ENCODE measurements at regions not wholly inside any gene's neighbourhood (a gene's known extent, or its start where the extent isn't known, plus 50 kb on each side); places are given as distances from the start of the nearest gene placed in this dataset.

DNA sequence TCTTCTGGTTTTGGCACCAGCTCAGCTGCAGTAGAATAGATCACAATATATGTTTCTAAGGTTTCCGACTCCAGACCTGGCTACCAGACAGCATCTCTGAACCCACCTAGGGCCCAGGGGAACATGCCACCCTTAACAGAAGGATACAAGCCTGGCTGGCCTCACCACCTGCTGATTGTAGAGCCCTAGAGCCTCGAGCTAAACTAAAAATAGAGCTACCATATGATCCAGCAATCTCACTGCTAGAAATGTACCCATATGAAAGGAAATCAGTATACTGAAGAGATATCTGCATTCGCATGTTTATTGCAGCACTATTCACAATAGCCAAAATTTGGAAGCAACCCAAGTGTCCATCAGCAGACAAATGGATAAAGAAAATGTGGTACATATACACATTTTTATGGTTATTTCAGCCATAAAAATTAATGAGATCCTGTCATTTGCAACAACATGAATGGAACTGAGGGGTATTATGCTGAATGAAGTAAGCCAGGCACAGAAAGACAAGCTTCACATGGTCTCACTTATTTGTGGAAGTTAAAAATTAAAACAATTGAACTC is 242.4 kb upstream of the SLC39A10 start:
- FAIRE-seq (no peak), DNase-seq (ENCODE audit: low spot score in 2 of 2) (no peak)

DNA sequence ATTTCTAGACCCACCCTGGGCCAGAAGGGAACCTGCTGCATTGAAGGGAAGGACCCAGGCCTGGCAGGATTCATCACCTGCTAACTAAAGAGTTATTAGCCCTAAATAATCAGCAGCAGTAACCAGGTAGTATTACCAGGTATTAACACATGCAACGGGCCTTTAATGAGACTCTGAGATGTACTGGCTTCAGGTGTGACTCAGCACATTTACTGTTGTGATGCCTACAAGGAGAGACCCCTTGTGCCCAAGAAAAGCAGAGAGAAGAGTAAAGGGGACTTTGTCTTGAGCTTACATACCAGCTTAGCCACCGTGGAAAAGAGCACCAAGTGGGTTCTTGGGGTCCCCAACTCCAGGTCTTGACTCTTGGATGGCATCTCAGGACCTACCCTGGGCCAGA is 243.1 kb upstream of the SLC39A10 start:
- DNase-seq (ENCODE audit: low spot score in 2 of 2), result no peak
- FAIRE-seq, result no peak

DNA sequence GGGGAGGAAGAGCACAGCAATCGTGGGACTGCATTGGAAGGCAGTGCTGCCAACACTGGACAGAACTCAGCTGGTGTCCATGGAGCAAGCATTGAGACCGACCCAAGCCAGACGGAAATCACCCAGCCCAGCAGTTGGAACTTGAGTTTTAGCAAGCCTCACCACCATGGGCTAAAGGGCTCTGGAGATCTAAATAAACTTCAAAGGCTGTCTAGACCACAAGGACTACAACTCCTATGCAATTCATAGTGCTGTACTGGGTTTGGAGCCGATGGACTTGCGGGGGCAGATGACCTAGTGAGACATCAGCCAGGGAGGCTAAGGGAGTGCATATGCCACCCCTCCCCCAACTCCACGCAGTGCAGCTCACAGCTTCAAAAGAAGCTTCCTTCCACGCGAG is 243.6 kb upstream of the SLC39A10 start:
- FAIRE-seq (no peak), DNase-seq (ENCODE audit: low spot score in 2 of 2) (no peak)

DNA sequence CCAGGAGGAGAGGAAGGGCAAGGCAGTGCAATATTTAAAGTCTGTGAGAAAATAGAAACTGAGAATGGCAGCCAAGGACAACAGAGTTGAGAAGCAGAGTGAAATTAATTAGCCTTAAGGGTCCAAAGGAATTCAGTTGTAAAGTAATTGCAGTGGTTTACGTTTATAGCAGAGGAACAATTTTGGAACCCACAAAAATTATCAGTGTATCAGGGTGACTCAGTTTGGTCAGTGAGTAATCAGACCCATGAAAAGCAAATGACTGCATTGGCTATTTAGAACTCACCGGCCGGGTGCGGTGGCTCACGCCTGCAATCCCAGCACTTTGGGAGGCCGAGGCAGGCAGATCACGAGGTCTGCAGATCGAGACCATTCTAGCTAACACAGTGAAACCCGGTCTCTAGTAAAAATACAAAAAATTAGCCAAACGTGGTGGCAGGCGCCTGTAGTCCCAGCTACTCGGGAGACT is 245.8 kb upstream of the SLC39A10 start:
- FAIRE-seq (no peak), DNase-seq (ENCODE audit: low spot score in 2 of 2) (no peak)

DNA sequence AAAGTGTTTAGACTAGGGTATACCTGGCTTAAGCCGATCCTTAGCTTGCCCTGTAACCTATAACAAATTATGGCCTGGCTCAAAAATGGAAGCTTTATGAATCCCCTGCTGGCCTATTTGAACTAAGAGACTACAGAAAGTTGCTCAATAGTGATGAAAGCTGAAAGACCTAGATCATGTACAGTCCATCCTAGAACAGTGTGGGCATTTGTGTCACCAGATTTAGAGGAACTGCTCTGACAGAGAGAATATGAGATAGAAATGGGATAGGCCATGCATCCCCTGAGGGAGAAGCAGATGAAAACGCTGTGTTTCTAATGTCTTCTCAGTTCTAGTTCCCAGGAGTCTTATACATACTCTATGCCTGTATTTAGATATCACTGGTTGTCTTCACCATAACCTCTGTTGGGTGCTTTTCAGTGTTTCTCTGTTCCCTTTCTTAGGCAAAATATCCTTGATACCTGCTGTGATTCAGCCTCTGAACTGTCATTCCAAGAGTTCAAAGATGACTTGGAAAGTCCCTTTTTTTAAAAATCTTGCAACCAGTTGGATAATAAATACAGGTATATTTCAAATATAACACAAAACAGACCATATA is 246.9 kb upstream of the SLC39A10 start:
- FAIRE-seq (no peak), DNase-seq (ENCODE audit: low spot score in 2 of 2) (no peak)

DNA sequence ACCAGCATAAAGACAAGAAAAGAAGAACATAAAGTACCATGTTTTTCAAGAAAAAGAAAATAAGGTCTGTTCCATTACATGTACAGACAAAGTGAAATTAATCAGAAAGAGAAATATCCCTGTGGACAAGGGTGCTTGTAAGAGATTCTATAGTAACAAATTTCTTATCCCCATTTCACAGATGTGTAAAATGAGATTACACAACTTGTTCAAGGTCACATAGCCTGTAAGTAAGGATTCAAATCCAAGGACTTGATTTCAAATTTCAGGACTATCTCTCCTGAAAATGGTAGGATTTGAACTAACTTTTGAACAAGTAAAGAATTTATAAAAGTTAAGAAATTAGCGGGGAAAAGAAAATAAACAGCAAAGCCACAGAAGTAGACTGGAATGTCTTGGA is 248.2 kb upstream of the SLC39A10 start:
- DNase-seq (ENCODE audit: low spot score in 2 of 2), result no peak

DNA sequence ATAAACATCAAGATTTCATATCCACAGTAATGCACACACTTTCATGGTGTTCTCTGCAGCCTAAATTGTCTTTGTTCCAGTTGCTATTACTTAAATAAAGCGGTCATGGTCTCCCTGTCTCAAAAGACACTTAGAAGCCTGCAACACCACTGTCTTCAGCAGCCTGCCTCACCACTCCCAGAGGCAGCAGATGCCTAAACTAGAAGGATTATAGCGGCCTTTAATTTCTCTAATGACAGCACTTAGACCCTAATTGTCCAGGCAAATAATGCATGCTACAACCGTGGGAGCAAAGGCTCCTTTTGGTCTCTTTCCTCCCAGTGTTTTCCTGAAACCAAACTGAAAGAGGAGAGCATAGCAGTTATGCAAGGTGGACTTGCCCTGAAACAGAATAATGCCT is 248.8 kb upstream of the SLC39A10 start:
- no peak for DNase-seq (ENCODE audit: low spot score in 2 of 2)
- FAIRE-seq, result no peak

More for the DNA sequence above, 248.2 kb upstream of the SLC39A10 start:
- no peak for FAIRE-seq

DNA sequence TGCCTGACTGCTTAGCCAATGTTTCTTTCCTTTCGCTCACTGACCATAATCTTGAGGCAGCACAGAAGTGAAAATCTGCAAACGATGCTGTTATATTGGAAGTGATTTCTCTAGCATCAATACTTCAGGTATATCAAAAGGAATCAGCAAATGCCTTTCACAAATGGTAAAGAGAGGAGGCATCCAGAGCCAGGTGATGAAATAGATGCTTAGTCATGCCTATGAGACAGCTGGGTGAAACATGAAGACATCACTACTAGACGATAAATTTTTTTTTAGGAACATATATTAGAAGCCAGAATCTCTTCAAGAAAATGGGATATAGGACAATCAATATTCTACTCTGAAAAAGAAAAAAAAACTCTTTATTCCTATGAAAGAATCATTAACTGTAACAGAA is 249.2 kb upstream of the SLC39A10 start:
- FAIRE-seq (no peak), DNase-seq (ENCODE audit: low spot score in 2 of 2) (no peak)

DNA sequence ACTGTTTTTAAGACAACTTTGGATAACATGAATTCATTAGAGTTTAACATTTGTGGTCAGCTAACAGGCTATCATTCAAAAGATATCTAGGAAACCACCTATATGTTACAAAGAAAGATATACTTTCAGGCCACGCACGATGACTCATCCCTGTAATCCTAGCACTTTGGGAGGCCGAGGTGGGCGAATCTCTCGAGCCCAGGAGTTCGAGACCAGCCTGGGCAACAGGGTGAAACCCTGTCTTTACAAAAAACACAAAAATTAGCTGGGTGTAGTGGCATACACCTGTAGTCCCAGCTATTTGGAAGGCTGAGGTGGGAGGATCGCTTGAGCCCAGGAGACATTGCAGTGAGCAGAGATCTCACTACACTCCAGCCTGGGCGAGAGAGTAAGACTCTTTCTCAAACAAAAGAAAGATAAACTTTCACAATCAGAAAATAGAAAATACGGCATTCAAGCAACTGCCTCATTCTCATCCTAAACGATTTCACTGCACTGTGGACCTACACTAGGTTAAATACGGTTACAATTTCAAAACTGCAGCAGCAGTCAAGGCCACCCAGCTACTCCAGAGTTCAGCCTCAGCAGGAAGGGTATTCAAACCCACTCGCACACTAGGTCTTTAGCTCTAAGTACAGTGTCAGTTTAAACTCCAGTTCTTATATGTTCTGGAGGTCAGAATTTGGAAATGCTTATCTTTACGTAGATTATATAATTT is 250.0 kb upstream of the SLC39A10 start:
- no peak for DNase-seq (ENCODE audit: low spot score in 2 of 2)
- no peak for FAIRE-seq

DNA sequence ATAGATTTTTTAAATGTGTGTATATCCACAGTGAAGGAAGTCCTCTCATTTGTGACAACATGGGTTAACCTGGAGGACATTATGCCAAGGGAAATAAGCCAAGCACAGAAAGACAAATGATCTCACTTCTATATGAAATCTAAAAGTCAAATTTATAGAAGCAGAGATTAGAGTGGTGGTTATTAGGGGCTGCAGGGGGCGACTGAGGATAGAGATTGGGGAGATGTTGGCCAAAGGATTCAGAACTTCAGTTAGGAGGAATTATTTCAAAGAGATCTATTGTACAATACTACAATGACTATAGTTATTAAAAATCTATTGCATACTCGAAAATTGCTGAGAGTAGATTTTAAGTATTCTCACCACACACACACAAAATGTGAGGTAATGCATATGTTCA is 252.4 kb upstream of the SLC39A10 start:
- no peak for FAIRE-seq
- DNase-seq (ENCODE audit: low spot score in 2 of 2), result no peak

DNA sequence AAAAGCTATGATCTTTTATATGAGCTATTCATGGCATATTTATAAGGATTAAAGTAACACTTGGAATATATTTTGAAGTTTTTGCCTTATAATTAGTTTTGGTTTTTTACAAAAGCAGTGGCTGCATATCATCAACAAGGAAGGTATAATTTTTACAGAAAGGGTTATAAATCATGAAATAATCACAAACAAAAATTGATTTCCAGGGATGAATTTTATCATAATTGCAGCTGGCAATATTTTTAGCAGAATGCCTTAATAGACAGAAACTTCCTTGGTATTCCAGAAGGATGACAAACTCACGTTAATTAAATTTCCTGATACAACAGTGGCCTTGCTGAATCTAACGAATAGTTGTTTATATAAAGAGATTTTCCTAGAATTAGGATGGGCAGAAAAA is 260.5 kb upstream of the SLC39A10 start:
- FAIRE-seq, result no peak
- no peak for DNase-seq (ENCODE audit: low spot score in 2 of 2)

DNA sequence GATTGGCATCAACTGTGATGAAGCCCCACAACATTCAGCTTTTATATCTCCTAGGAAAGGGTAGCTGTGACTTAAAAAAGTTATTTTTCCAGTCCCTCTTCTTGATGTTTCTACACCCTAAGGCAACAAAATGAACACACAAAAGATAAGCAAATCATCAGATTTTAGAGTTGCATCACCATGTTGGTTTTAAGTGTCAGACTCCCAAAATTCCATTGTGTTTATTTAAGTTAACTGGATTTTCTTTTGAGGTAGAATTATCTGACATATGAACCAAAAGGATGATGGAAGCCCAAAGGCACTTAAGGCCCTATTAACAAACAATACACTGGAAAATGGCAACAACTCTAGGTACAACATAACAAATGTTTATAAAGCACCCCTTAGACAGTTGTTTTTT is 261.7 kb upstream of the SLC39A10 start:
- no peak for DNase-seq (ENCODE audit: low spot score in 2 of 2)
- FAIRE-seq, result no peak

DNA sequence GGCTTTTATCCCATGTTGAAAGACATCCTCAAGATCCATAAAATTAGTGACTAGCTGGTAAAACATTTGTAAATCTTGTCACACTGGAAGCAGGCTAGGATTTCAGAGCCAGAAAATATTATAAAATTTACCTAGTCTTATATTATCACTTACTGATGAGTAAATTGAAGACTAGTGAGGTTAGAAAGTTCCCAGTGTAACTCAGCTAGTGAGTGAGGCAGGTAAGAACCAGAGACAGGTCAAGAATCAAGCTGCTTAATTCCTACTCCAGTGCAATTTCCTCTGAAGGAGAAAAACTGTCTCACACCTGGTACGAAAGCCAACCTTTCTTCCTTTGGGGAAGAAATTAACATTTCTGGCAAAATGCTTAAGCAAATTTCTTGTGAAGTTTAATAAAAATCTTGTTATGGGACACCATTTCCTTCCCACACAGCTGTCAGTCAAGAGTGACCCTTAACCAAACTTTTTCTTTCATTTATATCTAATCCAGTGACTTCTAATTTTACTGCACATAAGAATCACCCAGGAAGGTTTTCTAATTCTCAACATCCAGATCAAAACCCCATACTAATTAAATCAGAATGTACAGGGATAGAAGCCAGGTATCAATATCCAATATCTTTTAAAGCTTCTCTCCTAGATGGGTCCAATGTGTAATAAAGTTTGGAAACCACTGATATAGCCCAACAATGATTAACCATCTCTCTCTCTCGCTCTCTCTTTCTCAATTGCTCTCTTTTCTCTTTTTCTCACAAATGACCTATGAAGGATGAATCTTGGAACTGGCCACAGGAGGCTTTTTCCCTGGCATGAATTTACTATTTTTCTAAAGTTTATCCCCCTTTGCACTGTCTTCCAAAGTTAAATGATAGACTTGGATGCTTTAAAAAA is 264.3 kb upstream of the SLC39A10 start:
- DNase-seq (ENCODE audit: low spot score in 2 of 2), result no peak
- FAIRE-seq, result no peak

DNA sequence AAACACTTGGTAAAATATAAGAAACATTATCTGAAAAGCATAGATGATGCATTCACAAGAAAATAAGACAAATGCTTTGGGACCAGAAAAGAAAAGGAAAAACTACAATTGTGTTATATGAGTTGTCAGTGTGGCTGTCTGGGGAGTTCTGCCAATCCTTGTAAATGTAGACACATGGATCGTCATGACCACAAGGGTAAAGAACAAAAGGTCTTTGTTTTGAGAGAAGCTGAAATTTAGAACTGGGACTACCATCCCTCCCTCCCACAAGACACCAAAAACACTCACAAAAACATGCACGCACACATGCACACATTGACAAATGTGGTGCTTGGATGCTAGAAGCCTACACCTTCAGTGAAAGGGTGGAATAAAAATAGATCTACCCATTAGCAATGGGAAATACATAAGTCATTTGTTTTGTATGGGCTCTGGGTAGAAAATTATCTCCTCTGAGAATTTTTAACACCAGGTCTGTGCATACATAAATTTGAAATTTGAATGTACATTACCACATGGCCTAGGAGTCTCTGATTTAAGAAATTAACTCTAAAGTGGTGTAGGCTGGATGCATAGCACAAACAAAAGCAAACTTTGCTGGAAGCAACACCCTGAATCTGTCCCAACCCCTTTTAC is 266.2 kb upstream of the SLC39A10 start:
- DNase-seq (ENCODE audit: low spot score in 2 of 2) (peak in 1 of 2 donors; percentile 19), FAIRE-seq (no peak)

DNA sequence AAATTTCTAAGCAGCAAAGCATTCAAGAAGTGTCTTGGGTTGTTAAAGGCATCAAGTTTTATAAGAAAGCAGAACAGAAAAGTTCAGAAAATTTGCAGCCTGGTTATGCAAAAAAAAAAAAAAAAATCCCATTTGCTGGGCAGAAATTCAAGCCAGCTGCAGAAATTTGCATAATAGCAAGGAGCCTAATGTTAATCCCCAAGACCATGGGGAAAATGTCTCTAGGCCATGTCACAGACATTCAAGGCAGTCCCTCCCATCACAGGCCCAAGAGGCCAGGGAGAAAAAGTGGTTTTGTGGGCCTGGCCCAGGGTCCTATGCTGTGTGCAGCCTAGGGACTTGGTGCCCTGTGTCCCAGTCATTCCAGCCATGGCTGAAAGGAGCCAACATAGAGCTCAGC is 269.0 kb upstream of the SLC39A10 start:
- FAIRE-seq (no peak), DNase-seq (ENCODE audit: low spot score in 2 of 2) (no peak)

DNA sequence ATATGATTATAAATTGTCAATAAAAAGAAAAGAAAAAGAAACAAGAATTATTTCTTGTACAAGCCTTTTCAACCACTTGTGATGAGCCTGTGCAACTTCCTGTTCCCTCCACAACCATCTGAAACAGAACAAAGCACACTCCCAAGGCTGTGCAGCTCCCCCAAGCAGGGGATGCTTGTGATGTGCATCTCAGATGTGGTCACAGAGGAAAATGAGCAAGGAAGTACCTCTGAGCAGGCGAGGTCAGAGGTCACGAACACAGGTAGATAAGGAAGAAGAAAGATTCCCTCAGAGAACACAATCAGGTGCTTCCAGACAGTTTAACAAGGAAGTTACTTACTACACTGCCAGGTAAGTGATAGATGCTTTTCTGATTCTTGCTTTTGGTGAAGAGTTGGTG is 274.8 kb upstream of the SLC39A10 start:
- DNase-seq (ENCODE audit: low spot score in 2 of 2), result no peak
- FAIRE-seq, result no peak

DNA sequence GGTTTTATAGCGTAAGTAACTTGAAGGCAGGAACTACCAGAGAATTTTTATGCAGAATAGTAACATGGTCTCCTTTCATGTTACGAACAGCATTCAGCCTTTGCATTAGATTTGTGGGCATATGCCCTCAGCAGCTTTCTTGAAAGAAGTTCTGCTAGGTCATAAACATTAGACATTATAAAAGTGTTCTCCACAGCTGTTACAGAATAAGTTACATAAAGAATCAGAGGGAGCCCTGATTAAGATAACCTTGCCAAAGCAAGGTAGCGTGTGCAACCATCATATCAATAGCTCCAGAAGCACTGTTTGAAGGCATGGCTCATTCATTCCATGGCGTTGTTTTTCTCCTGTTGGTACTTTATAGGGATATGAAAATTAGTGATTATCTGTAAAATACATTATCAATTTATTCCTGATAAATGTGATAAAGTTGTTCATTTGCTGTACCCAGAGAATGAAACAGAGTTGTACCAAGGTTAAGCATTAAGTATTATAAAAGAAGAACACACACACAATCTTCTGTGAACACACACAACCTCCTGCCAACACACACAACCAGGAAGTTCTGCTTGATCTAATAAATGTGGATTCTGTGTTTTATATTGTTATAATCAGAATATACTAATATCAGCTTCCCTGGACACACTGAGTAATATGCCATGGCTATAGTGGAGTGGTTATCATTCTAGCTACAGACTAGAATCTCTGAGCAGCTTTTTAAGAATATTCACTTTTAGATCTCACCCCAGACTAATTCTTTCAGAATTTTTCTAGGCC is 286.7 kb upstream of the SLC39A10 start:
- DNase-seq (ENCODE audit: low spot score in 2 of 2) (no peak), FAIRE-seq (no peak)

DNA sequence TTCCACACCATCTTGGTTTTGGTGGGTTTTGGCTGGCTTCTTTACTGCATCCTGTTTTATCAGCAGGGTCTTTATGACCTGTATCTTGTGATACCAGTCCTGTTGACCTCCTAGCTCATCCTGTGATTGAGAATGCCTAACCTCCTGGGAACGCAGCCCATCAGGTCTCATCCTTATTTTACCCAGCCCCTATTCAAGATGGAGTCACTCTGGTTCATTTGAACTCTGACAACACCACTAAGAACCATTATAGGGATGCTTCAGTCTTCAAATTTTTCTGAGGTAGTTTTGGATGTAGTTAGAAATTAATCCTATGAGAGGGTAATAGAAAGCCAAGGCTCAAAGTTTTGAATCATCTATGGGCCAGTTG is 287.8 kb upstream of the SLC39A10 start:
- DNase-seq (ENCODE audit: low spot score in 2 of 2), result no peak
- FAIRE-seq, result no peak

DNA sequence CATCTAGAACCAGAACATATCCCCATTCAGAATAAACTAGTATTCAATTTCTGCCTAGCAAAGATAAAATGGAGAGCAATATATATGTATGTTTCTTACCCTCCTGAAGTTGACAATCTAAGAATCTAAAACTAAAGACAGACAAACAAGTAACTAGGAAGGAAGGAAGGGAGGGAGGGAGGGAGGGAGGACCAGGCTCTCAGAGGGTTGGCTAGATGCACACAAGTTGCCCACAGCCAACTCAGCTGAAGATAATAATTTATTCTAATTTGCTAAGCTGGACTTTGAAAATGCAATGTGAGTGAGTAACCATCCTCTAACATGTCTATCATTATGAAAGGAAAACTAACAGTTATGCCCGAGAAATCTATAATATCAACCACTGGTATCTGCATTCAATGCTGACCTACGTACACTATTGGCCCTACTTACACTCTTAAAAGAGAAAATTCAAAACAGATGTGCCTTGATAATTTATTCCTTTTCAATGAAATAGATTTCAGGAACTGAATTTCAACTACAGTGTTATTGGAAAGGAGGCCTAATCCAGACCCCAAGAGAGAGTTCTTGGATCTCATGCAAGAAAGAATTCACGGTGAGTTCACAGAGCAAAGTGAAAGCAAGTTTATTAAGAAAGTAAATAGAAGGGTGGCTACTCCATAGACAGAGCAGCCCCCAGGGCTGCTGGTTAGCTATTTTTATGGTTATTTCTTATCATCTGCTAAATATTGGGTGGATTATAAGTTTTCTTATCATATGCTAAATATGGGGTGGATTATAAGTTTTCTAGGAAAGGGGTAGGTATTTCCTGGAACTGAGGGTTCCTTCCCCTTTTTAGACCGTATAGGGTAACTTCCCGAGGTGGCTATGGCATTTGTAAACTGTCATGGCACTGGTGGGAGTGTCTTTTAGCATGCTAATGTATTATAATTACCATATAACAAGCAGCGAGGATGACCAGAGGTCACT is 288.5 kb upstream of the SLC39A10 start:
- DNase-seq (ENCODE audit: low spot score in 2 of 2) (no peak), FAIRE-seq (no peak)
